Smooth muscle cell (in vitro differentiated cells): ENCODE measurements at regions not wholly inside any gene's neighbourhood (a gene's known extent, or its start where the extent isn't known, plus 50 kb on each side); places are given as distances from the start of the nearest gene placed in this dataset.

ENCODE experiments used
- DNase-seq: peaks from one replicate; lab custom pipeline; 2025; ENCODE audit not compliant: unreplicated experiment; lab: John Stamatoyannopoulos, UW
- H2AFZ ChIP-seq: fragments of 200-600 bp; sonication (generic); 2 replicates; pipeline ENCODE4 v1.6.0; 2016; ENCODE audit warnings: antibody characterized with exemption, low read depth, mild to moderate bottlenecking
- H3F3A ChIP-seq: fragments of 200-600 bp; sonication (generic); 2 replicates; pipeline ENCODE4 v1.6.0; 2017; ENCODE audit warnings: antibody characterized with exemption, low read depth
- H3K27ac ChIP-seq: fragments of 200-600 bp; sonication (generic); 2 replicates; pipeline ENCODE4 v1.5.1; 2016; ENCODE audit warnings: low read depth, mild to moderate bottlenecking
- H3K27me3 ChIP-seq: fragments of 200-600 bp; sonication (generic); 2 replicates; pipeline ENCODE4 v1.6.1; 2016; ENCODE audit warnings: low read depth, mild to moderate bottlenecking
- H3K36me3 ChIP-seq: fragments of 200-600 bp; sonication (generic); 2 replicates; pipeline ENCODE4 v1.5.1; 2016; ENCODE audit warnings: low read depth
- H3K4me1 ChIP-seq: fragments of 200-600 bp; sonication (generic); 2 replicates; pipeline ENCODE4 v1.5.1; 2016; ENCODE audit warnings: low read depth
- H3K4me2 ChIP-seq: fragments of 200-600 bp; sonication (generic); 2 replicates; pipeline ENCODE4 v1.6.0; 2016; ENCODE audit warnings: mild to moderate bottlenecking
- H3K4me3 ChIP-seq: fragments of 200-600 bp; sonication (generic); 2 replicates; pipeline ENCODE4 v1.5.1; 2016; ENCODE audit warnings: mild to moderate bottlenecking
- H3K79me2 ChIP-seq: fragments of 200-600 bp; sonication (generic); 2 replicates; pipeline ENCODE4 v1.6.0; 2016; ENCODE audit warnings: low read depth, mild to moderate bottlenecking
- H3K9ac ChIP-seq: fragments of 200-600 bp; sonication (generic); 2 replicates; pipeline ENCODE4 v1.6.0; 2016; ENCODE audit warnings: low read depth
- H3K9me3 ChIP-seq: fragments of 200-600 bp; sonication (generic); replicated peaks from 2 replicates; pipeline ENCODE4 v1.5.1; 2016; ENCODE audit warnings: low read depth
- H4K20me1 ChIP-seq: fragments of 200-600 bp; sonication (generic); 2 replicates; pipeline ENCODE4 v1.6.0; 2016; ENCODE audit warnings: low read depth
- CTCF ChIP-seq: fragments of 200-600 bp; sonication (generic); IDR thresholded peaks from 2 replicates; pipeline ENCODE4 v1.5.1; 2017; ENCODE audit warnings: borderline replicate concordance, mild to moderate bottlenecking, antibody characterized with exemption; ENCODE audit not compliant: insufficient read depth, poor library complexity, severe bottlenecking
- WGBS: methylation state at CpG from one replicate; pipeline ENCODE4 v1.1.7; 2016; ENCODE audit warnings: low lambda C conversion rate; 5-methylcytosine and 5-hydroxymethylcytosine counted together

- Histone ChIP-seq H3K9me3 (no peaks in the 10 kb centered on the region), H3K4me1 (no peaks in the 10 kb centered on the region), H2AFZ (no peak overlapping the region), H3K4me3 (no peak overlapping the region), H3K9ac (no peak overlapping the region), H3K27ac (no peak overlapping the region), H3K27me3 (peaks cover 11% of the 10 kb centered on the region), H3F3A (no peaks in the 10 kb centered on the region), H3K36me3 (no peaks in the 10 kb centered on the region), H4K20me1 (no peaks in the 10 kb centered on the region), H3K79me2 (no peaks in the 10 kb centered on the region), H3K4me2 (no peak overlapping the region)
- no peak for DNase-seq
- 91% methylated on average over 3 of the region's 3 CpGs for WGBS
- no peak for TF ChIP-seq CTCF
Measured at GRCh38 chr4:14177987-14178386, 550.5 kb upstream of the BOD1L1 start.

- H3K27me3 ChIP-seq, result peaks cover 11% of the 10 kb centered on the region
- WGBS, result 23% methylated on average over 1 of the region's 1 CpG
- no peaks in the 10 kb centered on the region for H3K36me3 ChIP-seq
- no peak for TF ChIP-seq CTCF
- no peak for DNase-seq
- H3K4me1 ChIP-seq, result no peaks in the 10 kb centered on the region
- no peak overlapping the region for H3K4me3 ChIP-seq
- H3K4me2 ChIP-seq, result no peak overlapping the region
- H4K20me1 ChIP-seq, result no peaks in the 10 kb centered on the region
- H2AFZ ChIP-seq, result no peak overlapping the region
- H3K79me2 ChIP-seq, result no peaks in the 10 kb centered on the region
- H3F3A ChIP-seq, result no peaks in the 10 kb centered on the region
- no peak overlapping the region for H3K9ac ChIP-seq
- H3K9me3 ChIP-seq, result no peaks in the 10 kb centered on the region
- H3K27ac ChIP-seq, result no peak overlapping the region
Measured at GRCh38 chr4:14178421-14178820, 550.9 kb upstream of the BOD1L1 start.

- Histone ChIP-seq H3K79me2 (no peaks in the 10 kb centered on the region), H3K9me3 (no peaks in the 10 kb centered on the region), H3K9ac (no peak overlapping the region), H3K4me2 (no peak overlapping the region), H3K36me3 (no peaks in the 10 kb centered on the region), H2AFZ (no peak overlapping the region), H3F3A (no peaks in the 10 kb centered on the region), H3K4me1 (no peaks in the 10 kb centered on the region), H3K27ac (no peak overlapping the region), H4K20me1 (no peaks in the 10 kb centered on the region), H3K27me3 (peaks cover 6% of the 10 kb centered on the region), H3K4me3 (no peak overlapping the region)
- 91% methylated on average over 2 of the region's 2 CpGs for WGBS
- DNase-seq, result no peak
- no peak for TF ChIP-seq CTCF
Measured at GRCh38 chr4:14180166-14180565, 552.6 kb upstream of the BOD1L1 start.

GRCh38 chr4:14180983-14181601 is 553.6 kb upstream of the BOD1L1 start:
- Histone ChIP-seq H3K27me3 (no peaks in the 10 kb centered on the region), H3K9me3 (no peaks in the 10 kb centered on the region), H3K4me1 (no peaks in the 10 kb centered on the region), H3K79me2 (no peaks in the 10 kb centered on the region), H3K9ac (no peak overlapping the region), H3K4me2 (no peak overlapping the region), H3K27ac (no peak overlapping the region), H4K20me1 (no peaks in the 10 kb centered on the region), H3K4me3 (no peak overlapping the region), H3F3A (no peaks in the 10 kb centered on the region), H2AFZ (no peak overlapping the region), H3K36me3 (no peaks in the 10 kb centered on the region)
- 45% methylated on average over 6 of the region's 6 CpGs for WGBS
- TF ChIP-seq CTCF, result no peak
- no peak for DNase-seq
